HepG2 (cell line): ENCODE measurements at regions not wholly inside any gene's neighbourhood (a gene's known extent, or its start where the extent isn't known, plus 50 kb on each side); places are given as distances from the start of the nearest gene placed in this dataset.

Experiments used
- ATAC-seq: fragments of 200-7000 bp; cut with Tn5 transposase; 3 replicates; pipeline ENCODE4 v1.9.1; 2020; ENCODE audit warnings: mild to moderate bottlenecking, moderate library complexity
- BruUV-seq: library from RNA; stranded (reverse); fragments of 400-500 nt; replicated peaks from 2 replicates; lab custom pipeline; 2021; lab: Mats Ljungman, UMichigan
- CTCF ChIA-PET: fragments of 300-600 bp; formaldehyde crosslinking; extraction: SDS; loops from one replicate; lab custom pipeline; 2021; ENCODE audit warnings: low total read pairs, inconsistent platforms, low intra/inter-chr PET ratio; lab: Yijun Ruan, JAX
- POLR2A ChIA-PET: fragments of 350-600 bp; sonication (Branson Sonifier 250); formaldehyde crosslinking; loops from one replicate; lab custom pipeline; 2020; ENCODE audit warnings: antibody characterized with exemption, inconsistent platforms; lab: Yijun Ruan, JAX
- DNase-seq: peaks from one replicate; pipeline ENCODE4 v3.0.0-alpha.2; 2015; ENCODE audit warnings: low spot score
- FAIRE-seq: peaks from 3 replicates; lab custom pipeline; 2011; peaks lifted over from hg19 to GRCh38; lab: Jason Lieb, UNC
- H2AFZ ChIP-seq: one replicate; pipeline ENCODE4 v1.6.1; 2011; ENCODE audit warnings: low read length, inconsistent platforms
- H3K27ac ChIP-seq: fragments of 300-600 bp; 3 replicates; pipeline ENCODE4 v1.8.0; 2011; ENCODE audit warnings: mixed run types, mild to moderate bottlenecking, mixed read lengths, low read length, inconsistent platforms; ENCODE audit not compliant: insufficient read depth; ENCODE audit errors: extremely low read length
- H3K27me3 ChIP-seq, 2 experiments: fragments of 200-600 bp in 1 of 2; 2 replicates in 1 of 2; 3 replicates in 1 of 2; pipeline versions ENCODE4 v1.6.0 to v1.8.0; 2011; ENCODE audit warnings: low read length in 2 of 2, mild to moderate bottlenecking in 2 of 2, moderate library complexity in 2 of 2, inconsistent platforms in 1 of 2; ENCODE audit not compliant: insufficient read depth in 2 of 2, control insufficient read depth in 1 of 2
- H3K36me3 ChIP-seq, 2 experiments: fragments of 200-600 bp in 1 of 2; replicated peaks in 1 of 2; 2 replicates in 1 of 2; 3 replicates in 1 of 2; pipeline versions ENCODE4 v1.5.1 to v1.8.0; 2011; ENCODE audit warnings: low read length in 2 of 2, inconsistent platforms in 1 of 2; ENCODE audit not compliant: insufficient read depth in 2 of 2, control insufficient read depth in 1 of 2
- H3K4me1 ChIP-seq: 2 replicates; pipeline ENCODE4 v1.5.1; 2012; ENCODE audit warnings: low read length, inconsistent platforms; ENCODE audit not compliant: insufficient read depth
- H3K4me2 ChIP-seq: 2 replicates; pipeline ENCODE4 v1.6.0; 2011; ENCODE audit warnings: low read depth, low read length, inconsistent platforms
- H3K4me3 ChIP-seq, 3 experiments: fragments of 200-600 bp in 1 of 3; sonication (generic), shearing (Covaris generic) in 1 of 3; replicated peaks in 1 of 3; 2 replicates each; pipeline ENCODE4 v1.5.1; 2011 to 2016; ENCODE audit warnings: low read length in 3 of 3, inconsistent platforms in 2 of 3, low read depth in 2 of 3, mild to moderate bottlenecking in 2 of 3, control low read depth in 1 of 3, mixed read lengths in 1 of 3; ENCODE audit not compliant: insufficient read depth in 1 of 3
- H3K79me2 ChIP-seq: one replicate; pipeline ENCODE4 v1.6.1; 2011; ENCODE audit warnings: low read length, inconsistent platforms; ENCODE audit not compliant: insufficient read depth
- H3K9ac ChIP-seq: 2 replicates; pipeline ENCODE4 v1.6.0; 2011; ENCODE audit warnings: mild to moderate bottlenecking, low read depth, low read length, inconsistent platforms; ENCODE audit not compliant: insufficient read depth
- H3K9me3 ChIP-seq: 2 replicates; pipeline ENCODE4 v1.5.1; 2012; ENCODE audit warnings: mild to moderate bottlenecking, low read length
- H4K20me1 ChIP-seq: 2 replicates; pipeline ENCODE4 v1.6.0; 2011; ENCODE audit warnings: inconsistent platforms, mild to moderate bottlenecking, low read length, moderate library complexity; ENCODE audit not compliant: insufficient read depth
- CREB1 ChIP-seq, 2 experiments: fragments of 450-650 bp in 1 of 2; IDR thresholded peaks; 2 replicates each; pipeline ENCODE4 v1.6.1; 2016 to 2017; ENCODE audit warnings: control low read depth in 1 of 2, mild to moderate bottlenecking in 1 of 2, missing compliant biosample characterization in 1 of 2, missing genetic modification characterization in 1 of 2
- MTERF4 ChIP-seq: sonication (generic); formaldehyde crosslinking; IDR thresholded peaks from 2 replicates; pipeline ENCODE4 v1.8.0; 2023; ENCODE audit warnings: mild to moderate bottlenecking, missing genetic modification reagents
- NAIF1 ChIP-seq: sonication (generic); formaldehyde crosslinking; IDR thresholded peaks from 2 replicates; pipeline ENCODE4 v1.5.0; 2020; ENCODE audit warnings: mild to moderate bottlenecking, missing genetic modification reagents, borderline replicate concordance
- NFAT5 ChIP-seq: sonication (generic); formaldehyde crosslinking; IDR thresholded peaks from 2 replicates; pipeline ENCODE4 v1.4.0; 2020; ENCODE audit warnings: missing genetic modification reagents
- RORA ChIP-seq: sonication (generic); formaldehyde crosslinking; IDR thresholded peaks from 2 replicates; pipeline ENCODE4 v1.5.0; 2020; ENCODE audit warnings: mild to moderate bottlenecking, missing genetic modification reagents, moderate library complexity
- SATB2 ChIP-seq: sonication (generic); formaldehyde crosslinking; IDR thresholded peaks from 2 replicates; pipeline ENCODE4 v1.5.0; 2020; ENCODE audit warnings: missing genetic modification reagents
- ZMYM3 ChIP-seq: sonication (generic); formaldehyde crosslinking; IDR thresholded peaks from 2 replicates; pipeline ENCODE4 v1.5.1; 2020; ENCODE audit warnings: mild to moderate bottlenecking, missing genetic modification reagents
- ZNF605 ChIP-seq: sonication (generic); formaldehyde crosslinking; IDR thresholded peaks from 2 replicates; pipeline ENCODE4 v1.8.0; 2022; ENCODE audit warnings: mild to moderate bottlenecking, missing genetic modification reagents
- whole genome bisulfite sequencing: methylation state at CpG from one replicate; pipeline ENCODE4 v1.1.6; 2017; ENCODE audit warnings: low lambda C conversion rate; 5-methylcytosine and 5-hydroxymethylcytosine counted together
- in situ Hi-C: cut with HindIII; loops from 2 replicates; pipeline ENCODE4 v1.10.0; 2017; ENCODE audit warnings: low pct_unique_long_range_greater_than_20kb; ENCODE audit not compliant: extremely low pct_ligation_motif_present
- intact Hi-C: fragments of 100-400 bp; cut with micrococcal nuclease; formaldehyde crosslinking; loops from one replicate; pipeline ENCODE4 v1.10.0; 2022; ENCODE audit not compliant: unreplicated experiment

- TF ChIP-seq RORA (CRISPR knock-in tag): no peak
- no peak for TF ChIP-seq NAIF1 (CRISPR knock-in tag)
- TF ChIP-seq, all 625 proteins: peak for 0
Observed at GRCh38 chr1:58003988-58004387, 542.5 kb downstream of the OMA1 start (continued).

- ATAC-seq: no peak
- POLR2A ChIA-PET: no interaction called here
- no TSS peak for BruUV-seq
- FAIRE-seq: no peak
- intact Hi-C loops (no loop called here), in situ Hi-C loops (no loop called here)
- Histone ChIP-seq H3K79me2 (no peaks in the 10 kb centered on the region), H4K20me1 (no peaks in the 10 kb centered on the region), H3K27me3 (no peaks in the 10 kb centered on the region), H3K9ac (no peak overlapping the region), H2AFZ (no peak overlapping the region), H3K4me2 (no peak overlapping the region), H3K9me3 (no peaks in the 10 kb centered on the region), H3K36me3 (no peaks in the 10 kb centered on the region), H3K27ac (no peak overlapping the region), H3K4me3 (no peak overlapping the region), H3K4me1 (no peaks in the 10 kb centered on the region)
- 0% methylated on average over 3 of the region's 3 CpGs for WGBS
- CTCF ChIA-PET: no interaction called here
- TF ChIP-seq SATB2 (CRISPR knock-in tag) (no peak), NFAT5 (CRISPR knock-in tag) (no peak), MTERF4 (CRISPR knock-in tag) (no peak), ZNF605 (no peak), ZMYM3 (CRISPR knock-in tag) (no peak), CREB1 (IDR thresholded peaks at IDR 0.05) (no peak), CREB1 (CRISPR knock-in tag; IDR thresholded peaks at IDR 0.05) (no peak)
- no peak for DNase-seq
Observed at GRCh38 chr1:58003059-58003458, 543.5 kb downstream of the OMA1 start.
